RKO (cell line): ENCODE measurements at regions not wholly inside any gene's neighbourhood (a gene's known extent, or its start where the extent isn't known, plus 50 kb on each side); places are given as distances from the start of the nearest gene placed in this dataset.

ENCODE experiments used
- DNase-seq: peaks from one replicate; pipeline ENCODE4 v3.0.0-alpha.2; 2016; ENCODE audit warnings: low spot score

DNA sequence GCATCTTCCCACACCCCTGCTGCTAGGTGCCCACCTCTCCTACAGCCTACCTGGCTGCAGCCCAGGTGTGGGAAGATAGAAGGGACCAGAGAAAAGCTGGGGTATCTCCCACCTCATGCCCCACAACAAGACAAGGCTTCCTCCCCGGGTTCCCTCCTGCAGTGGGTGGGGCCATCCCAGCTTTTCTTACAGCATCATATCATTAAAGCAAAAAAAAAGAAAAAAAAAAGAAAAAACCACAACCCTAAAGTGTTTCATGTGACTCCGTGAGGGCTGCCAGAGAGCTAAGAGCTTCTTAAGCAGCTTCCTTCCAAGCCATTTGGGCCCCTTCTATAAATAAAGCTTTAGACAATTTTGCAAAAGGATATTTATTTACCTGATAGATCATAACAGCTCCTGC lies 455.4 kb upstream of the TSHZ3 start:
- no peak for DNase-seq

DNA sequence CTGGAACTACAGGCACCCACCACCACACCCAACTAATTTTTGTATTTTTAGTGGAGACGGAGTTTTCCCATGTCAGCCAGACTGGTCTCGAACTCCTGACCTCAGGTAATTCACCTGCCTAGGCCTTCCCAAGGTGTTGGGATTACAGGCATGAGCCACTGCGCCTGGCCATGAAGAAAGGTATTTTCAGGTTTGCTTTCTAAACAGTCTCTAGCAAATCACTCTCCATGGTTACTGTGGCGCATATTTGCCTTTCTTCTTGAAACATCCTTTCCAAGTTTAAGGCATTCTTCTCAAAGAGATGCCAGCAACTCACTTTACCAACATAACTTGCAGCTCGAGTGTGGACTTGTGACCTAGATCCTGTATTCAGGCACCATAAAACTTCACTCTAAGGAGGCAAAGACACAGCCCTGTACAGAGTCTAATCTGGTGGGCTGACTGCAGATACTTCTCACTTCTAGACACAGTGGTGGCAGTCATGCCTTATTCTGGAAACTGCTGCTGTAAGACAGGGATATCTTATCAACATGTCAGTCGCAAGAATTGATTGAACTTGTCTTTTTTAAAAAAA lies 461.4 kb upstream of the TSHZ3 start:
- no peak for DNase-seq

DNA sequence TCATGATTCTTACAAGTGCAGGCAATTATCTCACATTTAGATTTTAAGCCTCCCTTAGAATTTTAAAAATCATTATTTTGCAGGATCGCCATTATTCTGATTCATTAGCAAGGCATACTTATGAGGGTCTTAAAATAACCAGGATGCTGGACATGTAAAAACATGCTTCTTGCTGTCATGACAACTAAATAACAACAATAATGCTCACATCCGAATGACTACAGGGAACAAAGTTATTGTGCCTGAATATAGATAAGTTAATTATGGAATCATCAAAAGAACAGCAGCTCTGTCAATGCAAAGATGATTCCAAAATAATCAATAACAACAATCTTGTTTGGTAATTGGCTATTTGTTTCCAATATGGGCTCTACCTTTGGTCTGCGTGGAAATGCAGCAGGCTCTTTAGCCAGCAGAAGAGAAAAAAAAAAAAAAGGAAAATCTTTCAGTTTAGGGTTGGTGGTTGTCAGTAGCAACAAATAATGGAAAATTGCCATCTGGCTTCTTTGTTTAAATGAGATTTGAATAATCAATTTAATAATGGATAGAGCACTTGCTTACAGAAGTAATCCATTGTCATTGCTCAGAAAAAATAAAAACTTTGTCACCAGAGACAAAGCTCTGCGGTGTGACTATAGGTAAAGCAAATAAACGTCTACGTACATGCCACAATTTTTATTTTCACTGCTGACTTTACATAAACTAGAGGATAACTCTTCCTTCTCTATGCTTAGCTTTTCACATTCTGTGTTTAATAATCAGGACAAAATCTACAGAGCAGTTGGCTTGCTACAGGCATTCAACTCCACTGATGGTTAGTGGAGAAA lies 468.9 kb upstream of the TSHZ3 start:
- DNase-seq: no peak

DNA sequence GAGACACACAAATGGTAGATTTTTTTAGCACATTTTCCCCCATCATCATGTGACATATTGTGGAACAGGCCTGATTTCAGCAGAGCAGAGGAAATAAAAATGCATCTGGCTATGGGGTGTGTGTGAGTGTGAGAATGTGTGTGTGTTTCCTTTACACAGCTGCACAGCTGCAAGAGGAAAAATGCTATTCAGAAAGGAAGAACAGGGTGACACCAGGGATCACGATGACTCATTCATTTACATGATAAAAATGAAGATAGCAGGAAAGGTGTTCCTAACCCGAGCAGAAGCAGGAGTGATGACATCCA lies 469.5 kb upstream of the TSHZ3 start:
- DNase-seq: no peak

DNA sequence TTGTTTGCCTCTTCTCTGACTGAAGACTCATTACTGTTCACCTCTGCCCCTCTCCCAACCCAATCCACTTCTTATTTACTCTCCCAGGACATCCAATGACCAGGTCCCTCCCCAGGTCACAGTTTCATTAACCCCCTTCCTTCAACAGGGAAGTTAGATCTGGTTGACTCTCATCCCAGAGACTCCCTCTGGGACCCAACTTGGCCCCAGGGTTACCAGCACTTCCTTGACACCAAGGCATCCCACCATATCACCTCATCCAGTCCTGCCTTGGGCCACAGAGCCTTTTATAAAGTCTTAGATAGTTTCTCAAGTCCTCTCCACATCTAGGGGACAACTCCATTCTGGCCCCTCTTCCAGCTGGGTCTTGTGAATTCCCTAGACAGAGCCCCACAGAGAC lies 470.6 kb upstream of the TSHZ3 start:
- DNase-seq: no peak

DNA sequence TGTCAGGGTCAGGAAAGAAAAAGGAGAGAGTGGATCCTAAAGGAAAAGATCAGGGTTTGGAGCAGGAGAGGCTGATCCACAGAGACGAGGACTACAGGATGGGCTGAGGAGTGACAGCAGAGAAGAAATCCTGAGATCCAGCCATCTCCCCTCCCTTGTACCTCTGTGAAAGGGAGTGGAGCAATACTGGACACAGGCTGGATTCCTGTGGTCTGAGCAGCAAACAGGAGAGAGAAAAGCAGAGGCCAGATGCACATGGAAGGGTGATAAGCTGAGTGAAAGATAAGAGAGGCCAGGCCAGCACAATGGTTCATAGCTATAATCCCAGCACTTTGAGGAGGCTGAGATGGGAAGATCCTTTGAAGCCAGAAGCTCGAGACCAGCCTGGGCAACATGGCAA lies 472.1 kb upstream of the TSHZ3 start:
- DNase-seq: no peak

DNA sequence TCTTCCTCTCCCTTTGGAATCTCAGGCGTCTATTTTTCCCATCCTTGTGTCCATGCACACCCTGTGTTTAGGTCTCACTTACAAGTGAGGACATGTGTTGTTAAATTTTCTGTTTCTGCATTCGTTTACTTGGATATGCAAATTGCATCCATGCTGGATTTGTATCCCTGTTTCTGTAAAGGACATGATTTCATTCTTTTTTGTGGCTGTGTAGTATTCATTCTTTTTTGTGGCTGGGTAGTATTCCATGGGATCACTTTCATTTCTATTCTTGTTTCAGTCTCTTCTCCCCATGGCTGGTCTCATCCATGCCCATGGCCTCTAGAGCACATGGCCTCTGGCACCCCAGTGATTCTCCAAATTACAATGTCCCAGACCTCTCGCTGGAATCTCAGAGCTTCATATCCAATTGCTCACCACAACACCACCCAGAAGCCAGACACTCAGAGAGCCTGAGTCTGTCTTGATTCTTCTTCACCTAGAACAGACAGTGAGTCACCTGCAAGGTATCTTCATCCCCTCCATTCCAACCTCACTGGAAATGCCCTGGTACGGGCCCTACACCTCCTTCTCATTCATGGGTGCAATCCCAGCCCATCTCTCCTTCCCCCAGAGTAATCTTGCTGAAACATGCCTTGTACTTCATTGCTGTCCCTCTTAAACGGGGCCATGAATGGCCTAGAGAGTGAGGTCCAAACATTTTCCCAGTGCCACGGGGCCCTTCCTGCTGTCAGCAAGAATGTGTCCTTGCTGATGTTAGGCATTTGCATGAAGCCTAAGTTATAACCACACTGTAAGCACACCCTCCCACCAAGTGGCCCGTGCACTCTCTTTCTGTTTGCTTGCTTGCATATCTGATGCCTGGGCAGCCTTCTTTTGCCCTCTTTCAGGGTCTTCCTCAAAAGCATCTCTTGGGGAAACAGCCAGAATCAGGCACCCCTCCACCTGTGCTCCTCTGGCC lies 476.2 kb upstream of the TSHZ3 start:
- DNase-seq: no peak

DNA sequence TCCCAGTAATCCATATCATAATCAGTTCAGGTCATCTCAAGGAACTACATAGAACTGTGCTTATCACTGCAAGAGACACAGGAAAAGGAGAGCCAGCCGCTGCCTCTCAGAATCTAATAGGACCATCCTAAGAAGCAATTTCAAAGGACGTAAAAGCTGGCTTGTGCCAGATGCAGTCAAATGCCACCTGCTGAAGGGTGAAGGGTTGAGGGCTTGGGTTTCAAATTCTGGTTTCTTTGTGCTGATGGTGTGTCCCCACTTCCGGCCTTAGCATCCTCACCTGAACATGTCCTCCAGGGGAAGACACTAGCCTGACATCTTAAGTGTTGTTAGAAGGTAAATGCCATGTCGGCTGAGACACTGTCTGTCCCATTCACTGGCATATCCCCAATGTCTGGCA lies 477.1 kb upstream of the TSHZ3 start:
- DNase-seq: no peak

DNA sequence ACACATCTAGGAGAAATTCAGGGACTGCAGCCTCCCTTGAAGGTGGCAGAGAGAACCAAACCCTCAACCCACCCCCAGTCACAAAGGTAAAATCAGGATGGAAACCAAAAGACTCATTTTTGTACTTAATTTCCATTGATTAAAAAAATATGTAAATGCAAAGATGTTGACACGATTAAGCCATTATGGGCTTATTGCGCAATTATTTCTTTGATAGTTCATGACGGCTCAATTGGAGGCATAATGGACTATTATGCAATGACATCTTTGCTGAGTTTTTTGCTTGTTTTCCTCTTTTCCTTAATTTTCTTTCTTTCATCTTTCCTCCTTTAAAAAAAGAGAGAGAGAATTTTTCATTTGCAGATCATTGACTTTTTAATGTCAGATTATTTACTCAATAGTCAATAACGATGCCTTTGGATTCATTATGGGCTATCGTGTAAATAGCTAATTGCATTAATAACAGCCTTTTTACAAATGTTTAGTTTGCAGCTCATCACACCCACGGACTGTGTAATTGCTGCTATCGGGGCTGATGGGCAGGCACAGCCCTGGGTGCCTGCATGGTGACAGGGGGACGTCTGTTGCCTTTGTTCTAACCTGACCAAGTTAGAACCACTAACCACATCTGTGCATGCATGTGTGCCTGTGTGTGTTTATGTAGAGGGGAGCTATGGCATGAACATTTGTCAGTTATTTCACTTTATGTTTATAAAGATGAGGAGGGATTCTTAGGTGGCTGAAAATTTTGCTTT lies 482.4 kb upstream of the TSHZ3 start:
- DNase-seq: no peak

DNA sequence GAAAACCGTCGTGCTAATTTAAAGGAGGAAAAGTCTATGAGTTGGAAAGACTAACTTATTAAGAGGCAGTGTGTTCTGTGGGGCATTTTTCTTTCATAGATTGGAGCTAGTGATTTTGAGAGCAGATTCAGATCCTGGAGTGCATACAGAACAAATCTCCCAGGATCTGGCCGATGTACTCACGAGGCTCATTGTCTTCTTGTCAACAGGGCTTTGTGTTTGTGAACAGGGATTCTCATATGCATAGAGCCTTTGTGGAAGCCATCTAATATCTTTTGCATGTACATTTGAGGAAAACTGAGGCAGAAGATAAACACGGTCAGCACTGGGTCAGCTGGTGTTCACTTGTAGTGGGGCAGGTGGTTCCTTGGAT lies 482.9 kb upstream of the TSHZ3 start:
- DNase-seq: no peak

DNA sequence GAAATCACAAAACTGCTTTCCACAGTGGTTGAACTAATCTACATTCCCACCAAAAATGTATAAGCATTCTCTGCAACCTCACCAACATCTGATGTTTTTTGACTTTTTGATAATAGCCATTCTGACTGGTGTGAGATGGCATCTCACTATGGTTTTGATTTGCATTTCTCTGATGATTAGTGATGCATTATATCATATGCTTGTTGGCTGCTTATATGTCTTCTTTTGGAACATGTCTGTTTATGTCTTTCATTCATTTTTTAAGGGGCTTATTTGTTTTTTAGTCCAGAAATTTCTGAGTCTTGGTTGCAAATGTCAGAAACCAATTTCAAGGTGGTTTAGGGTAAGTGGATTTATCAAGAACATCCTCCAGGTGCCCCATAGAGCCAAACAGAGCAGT lies 484.8 kb upstream of the TSHZ3 start:
- DNase-seq: no peak

DNA sequence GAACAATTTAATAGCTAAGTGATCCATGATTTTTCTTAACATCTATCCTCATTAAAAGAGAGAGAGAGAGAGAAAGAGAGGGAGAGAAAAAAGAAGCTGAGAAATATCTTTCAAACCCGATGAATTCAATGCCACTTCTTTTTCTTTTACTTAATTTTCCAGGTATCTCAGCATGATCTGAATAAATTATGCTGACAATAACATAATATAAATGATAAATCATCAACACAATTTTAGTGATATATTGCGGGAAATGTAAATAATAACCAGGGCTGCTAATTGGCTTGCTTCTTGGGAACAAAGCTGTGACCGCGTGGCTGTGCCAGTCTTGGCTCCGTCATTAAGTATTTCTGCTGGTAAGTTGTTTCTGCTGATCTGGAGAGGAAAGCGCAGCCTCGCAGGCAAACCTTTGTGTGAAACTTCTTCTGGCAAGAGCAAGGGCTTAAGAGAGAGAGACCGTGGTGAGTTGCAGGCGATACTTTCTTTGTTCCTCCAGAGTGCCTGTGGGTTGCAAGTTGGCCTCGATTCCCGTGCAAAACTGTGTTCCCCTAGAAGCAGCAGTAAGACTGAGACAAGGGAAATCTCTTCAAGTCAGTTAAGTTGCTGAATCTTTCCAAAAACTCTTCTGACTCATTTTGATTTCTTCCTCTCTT lies 489.1 kb upstream of the TSHZ3 start:
- DNase-seq: no peak

DNA sequence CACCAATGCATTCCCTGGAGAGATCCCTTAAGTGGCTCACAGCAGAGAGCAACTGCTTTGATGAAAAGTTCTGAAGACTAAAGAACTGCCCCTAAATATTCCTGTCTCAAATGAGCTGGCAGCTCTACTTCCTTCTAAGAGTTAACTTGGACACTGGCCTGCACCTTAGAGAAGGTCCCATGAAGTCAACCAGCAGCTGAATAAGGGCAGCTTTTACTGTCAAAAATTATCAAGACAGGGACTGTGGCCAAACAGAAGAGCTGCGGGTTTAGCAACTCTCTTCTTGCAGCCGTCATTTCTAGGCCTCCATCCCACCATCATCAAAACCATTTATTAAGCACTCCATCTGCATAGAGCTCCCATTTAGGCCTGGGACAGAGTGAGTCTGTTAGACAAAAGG lies 491.1 kb upstream of the TSHZ3 start:
- DNase-seq: no peak

DNA sequence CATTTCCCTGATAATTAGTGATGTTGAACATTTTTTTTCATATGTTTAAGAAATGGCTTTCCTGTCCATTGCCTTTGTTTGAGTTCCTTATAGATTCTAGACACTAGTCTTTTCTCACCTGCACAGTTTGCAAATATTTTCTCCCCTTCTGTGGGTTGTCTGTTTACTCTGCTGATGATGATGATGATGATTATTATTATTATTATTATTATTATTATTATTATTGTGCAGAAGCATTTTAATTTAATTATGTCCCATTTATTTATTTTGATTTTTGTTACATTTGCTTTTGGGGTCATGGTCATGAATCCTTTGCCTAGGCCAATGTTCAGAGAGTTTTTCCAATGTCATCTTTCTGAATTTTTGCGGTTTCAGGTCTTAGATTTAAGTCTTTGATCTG lies 492.5 kb upstream of the TSHZ3 start:
- no peak for DNase-seq

DNA sequence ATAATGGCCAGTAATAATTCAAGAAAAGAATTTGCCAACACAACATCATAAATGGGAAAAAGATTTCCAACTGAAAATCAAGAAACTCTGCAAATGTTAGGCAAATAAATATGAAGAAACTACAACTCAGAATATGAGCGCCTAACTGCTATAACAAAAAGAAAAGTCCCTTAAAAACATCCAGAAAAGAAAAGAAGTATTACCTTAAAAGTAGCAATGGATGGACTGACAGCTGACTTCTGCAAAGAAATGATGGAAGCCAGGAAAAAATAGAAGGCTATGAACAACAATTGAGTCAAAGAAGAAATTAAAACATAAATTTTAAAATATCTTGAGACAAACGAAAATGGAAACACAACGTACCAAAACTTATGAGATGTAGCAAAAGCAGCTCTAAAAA lies 482.3 kb upstream of the ZNF507 start:
- no peak for DNase-seq

DNA sequence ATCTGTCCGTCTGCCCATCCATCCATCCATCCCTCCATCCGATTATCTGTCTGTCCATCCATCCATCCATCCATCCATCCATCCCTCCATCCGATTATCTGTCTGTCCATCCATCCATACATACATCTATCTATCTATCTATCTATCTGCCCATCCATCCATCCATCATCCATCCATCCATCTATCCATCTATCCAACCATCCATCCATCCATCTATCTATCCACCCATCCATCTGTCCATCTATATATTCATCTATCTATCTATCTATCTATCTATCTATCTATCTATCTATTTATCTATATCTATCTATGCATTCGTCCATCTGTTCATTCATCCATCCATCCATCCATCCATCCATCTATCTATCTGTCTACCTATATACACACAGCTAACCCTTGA lies 471.1 kb upstream of the ZNF507 start:
- no peak for DNase-seq

DNA sequence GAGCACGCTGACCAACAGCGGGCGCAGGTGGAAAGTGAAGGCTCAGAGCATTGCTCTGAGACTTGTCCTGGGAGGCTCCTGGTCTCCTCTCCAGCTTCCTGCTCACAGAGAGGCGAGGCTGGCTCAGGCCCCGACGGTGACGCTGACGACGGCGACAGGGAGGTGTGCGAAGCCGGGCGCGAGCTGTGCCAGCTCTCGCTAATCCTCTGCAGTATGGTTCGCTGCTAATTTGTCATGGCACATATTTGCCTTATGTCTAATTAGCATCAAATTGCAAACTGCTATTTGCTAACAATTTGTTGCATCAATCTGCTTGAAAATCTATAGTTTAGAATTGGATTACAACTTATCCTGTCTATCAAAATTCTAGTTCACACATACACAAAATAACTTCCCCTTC lies 469.8 kb upstream of the ZNF507 start:
- no peak for DNase-seq

DNA sequence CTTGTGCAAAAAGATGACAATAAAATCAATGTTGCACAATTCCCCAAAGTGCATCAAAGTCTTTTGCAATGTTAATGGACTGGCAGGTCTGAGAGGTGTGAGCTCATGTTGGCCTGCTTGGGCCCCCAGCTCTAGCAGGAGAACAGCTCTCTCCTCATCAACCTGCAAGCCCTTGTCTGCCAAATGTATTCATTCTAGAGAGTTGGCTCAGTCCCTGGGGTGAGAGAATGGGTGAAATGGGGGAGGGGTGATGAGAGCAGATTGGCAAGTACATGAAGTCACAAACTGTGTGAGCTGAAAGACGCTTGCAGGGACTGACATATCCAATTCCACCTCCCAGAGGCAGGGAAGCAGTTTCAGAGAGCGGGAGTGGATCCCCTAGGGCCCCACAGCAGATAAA lies 465.1 kb upstream of the ZNF507 start:
- no peak for DNase-seq

DNA sequence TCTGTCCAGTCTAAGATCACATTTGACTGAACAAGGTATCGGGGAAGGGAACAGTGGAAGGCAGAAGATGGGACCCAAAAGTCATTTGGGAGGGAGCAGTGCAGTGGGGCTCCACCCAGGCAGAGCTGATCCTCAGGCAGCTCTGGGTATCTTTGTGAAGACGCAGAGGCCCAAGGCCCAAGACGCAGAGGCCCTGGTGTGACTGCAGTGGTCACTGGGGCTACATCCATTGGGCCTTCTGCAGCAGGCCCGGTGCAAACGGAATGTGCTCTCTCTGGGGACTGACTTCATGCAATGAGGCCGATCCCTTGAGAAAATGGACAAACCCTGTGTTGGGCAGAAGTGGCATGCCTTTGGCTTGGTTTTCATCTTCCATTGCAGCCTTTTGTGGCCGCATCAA lies 463.4 kb upstream of the ZNF507 start:
- DNase-seq: no peak

DNA sequence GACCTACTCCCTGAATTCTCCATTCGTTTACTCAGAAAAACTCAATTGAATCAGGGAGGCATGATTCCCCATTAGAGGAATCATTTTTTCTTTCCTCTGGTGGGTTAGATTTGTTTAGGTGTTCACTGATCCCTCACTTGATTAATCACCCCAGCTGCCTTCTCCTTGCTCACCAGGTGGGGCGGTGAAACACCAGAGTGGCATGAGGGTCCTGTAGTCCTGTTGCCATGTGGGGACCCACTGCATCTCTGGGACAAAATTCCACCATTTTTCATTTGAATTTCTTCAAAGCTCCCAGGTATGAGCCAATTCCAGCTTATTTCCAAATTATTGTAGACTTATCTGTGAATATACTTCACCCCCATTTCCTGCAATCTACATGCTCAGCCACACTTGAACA lies 462.7 kb upstream of the ZNF507 start:
- DNase-seq: no peak

DNA sequence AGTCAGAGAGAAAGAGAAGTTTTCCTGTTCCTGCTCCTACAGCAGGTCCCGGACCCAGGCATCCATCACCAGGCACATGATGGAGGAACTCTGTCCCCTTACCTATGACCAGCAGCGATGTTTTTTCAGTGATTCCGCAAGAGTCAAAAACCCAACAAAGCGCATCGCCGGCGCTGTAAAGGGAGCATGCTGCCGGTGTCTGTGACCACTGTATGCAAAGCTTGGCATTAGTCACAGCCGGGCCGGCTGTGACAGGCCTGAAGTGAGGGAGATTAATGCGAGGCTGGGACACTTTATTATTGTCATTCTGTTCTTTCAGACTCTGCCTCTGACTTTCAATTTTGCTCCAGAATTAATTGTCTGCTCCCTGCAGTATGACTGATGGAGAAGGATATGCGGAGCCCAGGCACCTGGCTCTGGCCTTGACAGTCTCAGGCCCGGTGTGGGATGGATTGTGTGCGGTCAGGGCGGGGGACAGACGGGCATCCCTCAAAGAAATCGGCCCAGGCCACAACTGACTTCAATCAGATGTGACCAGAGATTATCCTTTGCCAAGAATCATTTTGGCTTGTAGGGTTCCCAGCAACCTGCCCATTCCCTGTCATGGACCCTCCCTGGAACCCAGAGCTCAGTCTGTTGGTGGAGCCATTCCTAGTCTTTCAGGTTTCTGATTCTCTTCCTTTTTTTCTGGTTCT lies 462.0 kb upstream of the ZNF507 start:
- DNase-seq: no peak
